AG10803 (cell line): ENCODE measurements at regions not wholly inside any gene's neighbourhood (a gene's known extent, or its start where the extent isn't known, plus 50 kb on each side); places are given as distances from the start of the nearest gene placed in this dataset.

Source experiments
- DNase-seq: peaks from one replicate; pipeline ENCODE4 v3.0.0; 2010; ENCODE audit warnings: low read depth
- H3K4me3 ChIP-seq: 2 replicates; pipeline ENCODE4 v1.5.1; 2011; ENCODE audit warnings: mild to moderate bottlenecking, low read length, control low read depth
- CTCF ChIP-seq: conservative IDR thresholded peaks from 2 replicates; pipeline ENCODE4 v1.5.1; 2011; ENCODE audit warnings: mild to moderate bottlenecking, low read length, control low read depth, inconsistent platforms

- DNase-seq: no peak
- no peak for TF ChIP-seq CTCF
- no peak overlapping the region for H3K4me3 ChIP-seq
Observed at GRCh38 chr7:152986376-152986775, 226.8 kb downstream of the ACTR3B start.

GRCh38 chr7:152987656-152988055 lies 228.1 kb downstream of the ACTR3B start:
- DNase-seq: no peak
- TF ChIP-seq CTCF: no peak
- H3K4me3 ChIP-seq: no peak overlapping the region

GRCh38 chr7:152989889-152990380 lies 230.4 kb downstream of the ACTR3B start:
- no peak for TF ChIP-seq CTCF
- no peak for DNase-seq
- no peak overlapping the region for H3K4me3 ChIP-seq

GRCh38 chr7:152998420-152998819 lies 238.9 kb downstream of the ACTR3B start:
- DNase-seq: no peak
- TF ChIP-seq CTCF: no peak

GRCh38 chr7:153002115-153002514 lies 242.6 kb downstream of the ACTR3B start:
- TF ChIP-seq CTCF: no peak
- DNase-seq: no peak
- H3K4me3 ChIP-seq: no peak overlapping the region

More at GRCh38 chr7:152998420-152998819, 238.9 kb downstream of the ACTR3B start:
- no peak overlapping the region for H3K4me3 ChIP-seq

- no peak for DNase-seq
- H3K4me3 ChIP-seq: no peak overlapping the region
- no peak for TF ChIP-seq CTCF
Observed at GRCh38 chr7:153002572-153002971, 243.0 kb downstream of the ACTR3B start.

GRCh38 chr7:153004341-153004740 lies 244.8 kb downstream of the ACTR3B start:
- TF ChIP-seq CTCF: no peak
- no peak overlapping the region for H3K4me3 ChIP-seq
- DNase-seq: no peak
